ENCODE measurements at regions not wholly inside any gene's neighbourhood (a gene's known extent, or its start where the extent isn't known, plus 50 kb on each side); places are given as distances from the start of the nearest gene placed in this dataset.

DNA sequence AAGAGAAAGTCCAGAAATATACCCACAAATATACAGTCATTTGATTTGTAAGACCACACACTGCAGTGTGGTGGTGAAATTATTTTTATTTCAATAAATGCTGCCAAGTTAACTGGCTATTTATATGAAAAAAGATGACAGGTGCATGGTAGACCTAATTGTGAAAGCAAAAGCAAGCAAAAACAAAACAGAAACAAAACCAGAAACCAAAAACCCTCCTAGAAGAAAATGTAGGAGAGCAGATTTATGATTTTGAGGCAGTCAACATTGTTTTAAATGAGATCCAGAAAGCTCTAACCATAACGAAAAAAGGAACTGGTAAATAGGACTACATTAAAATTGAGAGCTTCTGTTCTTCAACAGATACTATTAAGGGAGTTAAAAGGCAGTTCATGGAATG is 303.6 kb downstream of the PRDM2 start:
- H3K9me1 ChIP-seq (ENCODE audit: control insufficient read depth, extremely low read depth, insufficient read depth, low read length), result no peaks in the 10 kb centered on the region
- H3K36me3 ChIP-seq (ENCODE audit: control insufficient read depth in 2 of 2, extremely low read depth in 1 of 2, insufficient read depth in 2 of 2, low read length in 2 of 2), result no peaks in the 10 kb centered on the region
- H4K20me1 ChIP-seq (ENCODE audit: control insufficient read depth, extremely low read depth, insufficient read depth, low read length), result no peaks in the 10 kb centered on the region
- no peak overlapping the region for H2AFZ ChIP-seq (ENCODE audit: control insufficient read depth, low read length)
- H3K9ac ChIP-seq (ENCODE audit: control insufficient read depth, extremely low read depth, insufficient read depth, low read length), result no peak overlapping the region
- no peaks in the 10 kb centered on the region for H3K27me3 ChIP-seq (ENCODE audit: control insufficient read depth, extremely low read depth, insufficient read depth, low read length)
- H3K79me2 ChIP-seq (ENCODE audit: control insufficient read depth, insufficient read depth, low read length), result no peaks in the 10 kb centered on the region
- dilution Hi-C loops (cut with MboI; ENCODE audit: extremely low pct_ligation_motif_present, low sequenced_read_pairs), result no loop called here
- H3K9me3 ChIP-seq (ENCODE audit: control insufficient read depth, low read depth, low read length), result no peaks in the 10 kb centered on the region
- FAIRE-seq (no peak), DNase-seq (ENCODE audit: low read depth, low spot score) (no peak)
- TF ChIP-seq CTCF (optimal IDR thresholded peaks at IDR 0.05 in 1 of 3, IDR thresholded peaks at IDR 0.05 in 1 of 3, conservative IDR thresholded peaks at IDR 0.05 in 1 of 3; ENCODE audit: extremely low read depth in 1 of 3, insufficient read depth in 2 of 3, low read length in 3 of 3) (no peak), EZH2 (IDR thresholded peaks at IDR 0.05; ENCODE audit: low read length) (no peak)
- no peak overlapping the region for H3K4me2 ChIP-seq (ENCODE audit: control insufficient read depth, extremely low read depth, insufficient read depth, low read depth, low read length)
- no peak overlapping the region for H3K27ac ChIP-seq (ENCODE audit: control insufficient read depth, insufficient read depth, low read length)
- no peak overlapping the region for H3K4me3 ChIP-seq (ENCODE audit: control insufficient read depth in 2 of 3, extremely low read depth in 1 of 3, insufficient read depth in 2 of 3, low read depth in 1 of 3, low read length in 3 of 3)
- H3K4me1 ChIP-seq (ENCODE audit: control insufficient read depth, extremely low read depth, insufficient read depth, low read length), result no peaks in the 10 kb centered on the region

DNA sequence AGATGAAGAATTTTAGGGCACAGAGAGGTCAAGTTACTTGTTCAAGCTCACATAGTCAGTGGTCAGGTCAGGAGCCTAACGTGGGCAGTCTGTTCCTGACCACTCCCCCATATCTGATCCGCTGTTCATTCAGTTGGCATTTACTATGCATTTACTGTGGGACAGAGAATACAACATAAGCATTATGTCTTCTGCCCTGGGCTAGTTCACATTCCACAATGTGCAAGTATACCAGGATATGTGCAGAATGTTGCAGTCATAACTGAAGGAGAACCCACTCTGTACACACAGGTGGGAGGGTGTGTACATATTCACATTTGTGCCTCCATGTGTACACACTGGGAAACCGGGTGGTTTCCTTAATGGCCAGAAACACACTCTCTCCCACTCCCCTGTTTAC is 309.6 kb downstream of the PRDM2 start:
- no peak for DNase-seq (ENCODE audit: low read depth, low spot score)
- dilution Hi-C loops (cut with MboI; ENCODE audit: extremely low pct_ligation_motif_present, low sequenced_read_pairs), result no loop called here

More for the DNA sequence above, 309.6 kb downstream of the PRDM2 start:
- H3K27ac ChIP-seq (ENCODE audit: control insufficient read depth, insufficient read depth, low read length), result no peak overlapping the region
- H4K20me1 ChIP-seq (ENCODE audit: control insufficient read depth, extremely low read depth, insufficient read depth, low read length), result no peaks in the 10 kb centered on the region
- H3K4me2 ChIP-seq (ENCODE audit: control insufficient read depth, extremely low read depth, insufficient read depth, low read depth, low read length), result no peak overlapping the region
- no peak for TF ChIP-seq EZH2 (IDR thresholded peaks at IDR 0.05; ENCODE audit: low read length)
- no peak for TF ChIP-seq CTCF (optimal IDR thresholded peaks at IDR 0.05 in 1 of 3, IDR thresholded peaks at IDR 0.05 in 1 of 3, conservative IDR thresholded peaks at IDR 0.05 in 1 of 3; ENCODE audit: extremely low read depth in 1 of 3, insufficient read depth in 2 of 3, low read length in 3 of 3)
- H3K9me1 ChIP-seq (ENCODE audit: control insufficient read depth, extremely low read depth, insufficient read depth, low read length), result no peaks in the 10 kb centered on the region
- no peaks in the 10 kb centered on the region for H3K4me1 ChIP-seq (ENCODE audit: control insufficient read depth, extremely low read depth, insufficient read depth, low read length)
- H3K79me2 ChIP-seq (ENCODE audit: control insufficient read depth, insufficient read depth, low read length), result no peaks in the 10 kb centered on the region
- H3K9me3 ChIP-seq (ENCODE audit: control insufficient read depth, low read depth, low read length), result no peaks in the 10 kb centered on the region
- no peaks in the 10 kb centered on the region for H3K36me3 ChIP-seq (ENCODE audit: control insufficient read depth in 2 of 2, extremely low read depth in 1 of 2, insufficient read depth in 2 of 2, low read length in 2 of 2)
- H3K27me3 ChIP-seq (ENCODE audit: control insufficient read depth, extremely low read depth, insufficient read depth, low read length), result no peaks in the 10 kb centered on the region
- no peak for FAIRE-seq
- H3K9ac ChIP-seq (ENCODE audit: control insufficient read depth, extremely low read depth, insufficient read depth, low read length), result no peak overlapping the region
- H2AFZ ChIP-seq (ENCODE audit: control insufficient read depth, low read length), result no peak overlapping the region
- no peak overlapping the region for H3K4me3 ChIP-seq (ENCODE audit: control insufficient read depth in 2 of 3, extremely low read depth in 1 of 3, insufficient read depth in 2 of 3, low read depth in 1 of 3, low read length in 3 of 3)
